HL-60 (cell line): ENCODE measurements at regions not wholly inside any gene's neighbourhood (a gene's known extent, or its start where the extent isn't known, plus 50 kb on each side); places are given as distances from the start of the nearest gene placed in this dataset.

Experiments used
- DNase-seq, 2 experiments: peaks; one replicate each; pipeline ENCODE4 v3.0.0-alpha.2; 2010 to 2020; ENCODE audit warnings: low read depth in 1 of 2, low spot score in 1 of 2
- H3K27ac ChIP-seq: fragments of 250-450 bp; sonication (Bioruptor Pico); replicated peaks from 2 replicates; pipeline ENCODE4 v1.5.1; 2020; ENCODE audit warnings: mild to moderate bottlenecking, moderate library complexity
- H3K27me3 ChIP-seq: fragments of 250-450 bp; sonication (Bioruptor Pico); 2 replicates; pipeline ENCODE4 v1.5.1; 2021; ENCODE audit warnings: mild to moderate bottlenecking, moderate library complexity; ENCODE audit not compliant: insufficient read depth, poor library complexity, severe bottlenecking
- H3K4me3 ChIP-seq: replicated peaks from 2 replicates; pipeline ENCODE4 v1.5.1; 2011; ENCODE audit warnings: mild to moderate bottlenecking, control low read depth, low read length; ENCODE audit not compliant: insufficient read depth
- GABPA ChIP-seq: IDR thresholded peaks from 2 replicates; pipeline ENCODE4 v1.6.1; 2012; ENCODE audit warnings: low read depth
- POLR2AphosphoS5 ChIP-seq: IDR thresholded peaks from 2 replicates; pipeline ENCODE4 v1.6.1; 2012; ENCODE audit warnings: low read depth
- SPI1 ChIP-seq: IDR thresholded peaks from 2 replicates; pipeline ENCODE4 v1.6.1; 2012; ENCODE audit warnings: low read depth, mild to moderate bottlenecking, borderline replicate concordance
- TF ChIP-seq, protein P1 (sequence below): IDR thresholded peaks from one replicate; pipeline ENCODE4 v1.5.1; 2011; ENCODE audit warnings: low read length, control low read depth, inconsistent platforms; ENCODE audit not compliant: insufficient read depth
- TF ChIP-seq, protein P2 (sequence below): IDR thresholded peaks from 2 replicates; pipeline ENCODE4 v1.6.1; 2012; ENCODE audit warnings: low read depth; ENCODE audit not compliant: insufficient replicate concordance

DNA sequence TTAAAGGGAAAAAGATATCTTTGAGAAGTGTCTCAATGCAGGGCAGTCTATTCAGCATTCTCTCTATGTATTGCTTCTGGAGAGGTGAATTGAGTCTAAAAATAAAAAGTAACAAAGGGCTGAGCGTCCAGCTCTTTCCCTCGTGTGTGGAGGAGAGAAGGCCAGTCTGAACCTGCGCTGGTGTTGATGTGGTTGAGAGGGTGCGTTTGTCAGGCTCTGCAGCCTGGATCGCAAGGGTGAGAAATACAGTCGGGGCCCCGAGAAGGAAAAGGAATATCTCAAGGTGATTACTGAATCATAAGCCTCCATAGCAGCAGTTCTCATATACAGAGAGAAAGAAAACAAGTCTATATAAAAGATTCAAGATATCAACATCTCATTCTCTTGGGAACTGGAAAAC lies 494.1 kb upstream of the MDFIC2 start:
- Histone ChIP-seq H3K27me3 (no peaks in the 10 kb centered on the region), H3K4me3 (no peak overlapping the region), H3K27ac (no peak overlapping the region)
- no peak for DNase-seq
- no peak for TF ChIP-seq GABPA
- TF ChIP-seq, protein P1, sequence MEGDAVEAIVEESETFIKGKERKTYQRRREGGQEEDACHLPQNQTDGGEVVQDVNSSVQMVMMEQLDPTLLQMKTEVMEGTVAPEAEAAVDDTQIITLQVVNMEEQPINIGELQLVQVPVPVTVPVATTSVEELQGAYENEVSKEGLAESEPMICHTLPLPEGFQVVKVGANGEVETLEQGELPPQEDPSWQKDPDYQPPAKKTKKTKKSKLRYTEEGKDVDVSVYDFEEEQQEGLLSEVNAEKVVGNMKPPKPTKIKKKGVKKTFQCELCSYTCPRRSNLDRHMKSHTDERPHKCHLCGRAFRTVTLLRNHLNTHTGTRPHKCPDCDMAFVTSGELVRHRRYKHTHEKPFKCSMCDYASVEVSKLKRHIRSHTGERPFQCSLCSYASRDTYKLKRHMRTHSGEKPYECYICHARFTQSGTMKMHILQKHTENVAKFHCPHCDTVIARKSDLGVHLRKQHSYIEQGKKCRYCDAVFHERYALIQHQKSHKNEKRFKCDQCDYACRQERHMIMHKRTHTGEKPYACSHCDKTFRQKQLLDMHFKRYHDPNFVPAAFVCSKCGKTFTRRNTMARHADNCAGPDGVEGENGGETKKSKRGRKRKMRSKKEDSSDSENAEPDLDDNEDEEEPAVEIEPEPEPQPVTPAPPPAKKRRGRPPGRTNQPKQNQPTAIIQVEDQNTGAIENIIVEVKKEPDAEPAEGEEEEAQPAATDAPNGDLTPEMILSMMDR: no peak
- TF ChIP-seq, protein P2, sequence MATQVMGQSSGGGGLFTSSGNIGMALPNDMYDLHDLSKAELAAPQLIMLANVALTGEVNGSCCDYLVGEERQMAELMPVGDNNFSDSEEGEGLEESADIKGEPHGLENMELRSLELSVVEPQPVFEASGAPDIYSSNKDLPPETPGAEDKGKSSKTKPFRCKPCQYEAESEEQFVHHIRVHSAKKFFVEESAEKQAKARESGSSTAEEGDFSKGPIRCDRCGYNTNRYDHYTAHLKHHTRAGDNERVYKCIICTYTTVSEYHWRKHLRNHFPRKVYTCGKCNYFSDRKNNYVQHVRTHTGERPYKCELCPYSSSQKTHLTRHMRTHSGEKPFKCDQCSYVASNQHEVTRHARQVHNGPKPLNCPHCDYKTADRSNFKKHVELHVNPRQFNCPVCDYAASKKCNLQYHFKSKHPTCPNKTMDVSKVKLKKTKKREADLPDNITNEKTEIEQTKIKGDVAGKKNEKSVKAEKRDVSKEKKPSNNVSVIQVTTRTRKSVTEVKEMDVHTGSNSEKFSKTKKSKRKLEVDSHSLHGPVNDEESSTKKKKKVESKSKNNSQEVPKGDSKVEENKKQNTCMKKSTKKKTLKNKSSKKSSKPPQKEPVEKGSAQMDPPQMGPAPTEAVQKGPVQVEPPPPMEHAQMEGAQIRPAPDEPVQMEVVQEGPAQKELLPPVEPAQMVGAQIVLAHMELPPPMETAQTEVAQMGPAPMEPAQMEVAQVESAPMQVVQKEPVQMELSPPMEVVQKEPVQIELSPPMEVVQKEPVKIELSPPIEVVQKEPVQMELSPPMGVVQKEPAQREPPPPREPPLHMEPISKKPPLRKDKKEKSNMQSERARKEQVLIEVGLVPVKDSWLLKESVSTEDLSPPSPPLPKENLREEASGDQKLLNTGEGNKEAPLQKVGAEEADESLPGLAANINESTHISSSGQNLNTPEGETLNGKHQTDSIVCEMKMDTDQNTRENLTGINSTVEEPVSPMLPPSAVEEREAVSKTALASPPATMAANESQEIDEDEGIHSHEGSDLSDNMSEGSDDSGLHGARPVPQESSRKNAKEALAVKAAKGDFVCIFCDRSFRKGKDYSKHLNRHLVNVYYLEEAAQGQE: no peak
- TF ChIP-seq POLR2AphosphoS5: no peak
- no peak for TF ChIP-seq SPI1

DNA sequence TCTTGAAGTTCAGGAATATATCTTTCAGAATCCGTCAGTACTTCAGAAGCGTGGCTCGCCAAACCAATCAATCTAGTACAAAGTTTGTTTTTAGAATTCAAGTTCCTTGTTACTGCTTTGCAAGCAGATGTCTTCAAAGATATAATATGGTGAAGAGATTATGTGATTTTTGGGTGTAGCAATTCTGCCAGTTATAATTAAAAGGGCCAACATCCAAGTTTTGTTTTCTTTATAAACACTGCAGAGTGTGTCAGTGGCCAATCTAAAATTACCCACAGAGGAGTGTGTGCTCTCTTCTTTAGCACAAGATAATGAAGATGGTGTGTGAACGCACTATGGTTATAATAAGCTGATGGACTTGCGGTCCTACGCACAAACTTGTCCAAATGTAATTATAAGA lies 493.6 kb upstream of the MDFIC2 start:
- no peaks in the 10 kb centered on the region for H3K27me3 ChIP-seq

DNA sequence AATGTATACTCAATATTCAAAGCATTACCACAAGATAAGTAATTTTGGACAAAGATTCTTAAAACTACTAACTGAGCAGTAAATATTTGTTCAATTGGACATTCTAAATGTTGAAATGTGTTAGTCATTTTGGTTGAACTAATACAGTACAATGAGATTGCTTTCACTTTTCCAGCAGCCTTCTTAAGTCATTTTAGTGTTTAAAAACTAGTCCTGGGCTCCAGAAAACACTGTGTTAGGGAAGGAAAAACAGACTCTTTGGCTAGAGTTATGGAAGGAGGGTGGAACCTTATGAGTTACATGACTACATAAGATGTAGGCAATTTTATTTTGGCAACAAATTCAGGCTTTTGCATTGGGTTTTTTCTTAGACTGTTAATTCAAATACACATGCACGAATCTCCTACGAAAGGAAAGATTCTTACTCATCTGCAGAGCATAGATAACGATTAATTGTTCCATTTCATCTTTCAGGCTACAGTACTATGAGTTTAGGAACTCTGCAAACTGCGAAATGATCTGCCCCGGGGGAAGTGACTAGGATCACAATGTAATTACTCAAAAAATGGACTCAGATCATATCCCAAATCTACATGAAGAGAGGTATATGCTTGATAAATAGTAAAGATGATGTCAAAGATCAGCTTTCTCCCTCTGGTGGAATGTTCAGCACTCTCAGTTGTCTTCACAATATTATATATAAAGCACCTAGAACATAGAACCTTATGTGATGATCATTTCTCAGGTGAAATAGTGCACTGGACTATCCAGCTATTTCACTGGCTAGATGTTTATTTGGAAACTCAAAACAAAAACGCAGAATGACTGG lies 492.8 kb upstream of the MDFIC2 start:
- H3K27me3 ChIP-seq: no peaks in the 10 kb centered on the region
- TF ChIP-seq, protein P1: no peak
- TF ChIP-seq SPI1: no peak
- TF ChIP-seq GABPA: no peak
- no peak for TF ChIP-seq POLR2AphosphoS5
- TF ChIP-seq, protein P2: no peak
- no peak overlapping the region for H3K27ac ChIP-seq
- no peak for DNase-seq
- H3K4me3 ChIP-seq: no peak overlapping the region

More for the DNA sequence above, 493.6 kb upstream of the MDFIC2 start:
- Histone ChIP-seq H3K27ac (no peak overlapping the region), H3K4me3 (no peak overlapping the region)
- no peak for TF ChIP-seq GABPA
- TF ChIP-seq SPI1: no peak
- TF ChIP-seq, protein P2: no peak
- TF ChIP-seq, protein P1: no peak
- TF ChIP-seq POLR2AphosphoS5: no peak
- DNase-seq: no peak
